Suprapubic skin (tissue), 4 donors: ENCODE measurements at regions not wholly inside any gene's neighbourhood (a gene's known extent, or its start where the extent isn't known, plus 50 kb on each side); places are given as distances from the start of the nearest gene placed in this dataset.

Experiments
- DNase-seq, 2 donors: peaks; one replicate each; pipeline ENCODE4 v3.0.0-alpha.2; 2019; ENCODE audit warnings: low spot score in 2 of 2
- H3K27ac ChIP-seq: fragments of 200-600 bp; sonication (generic); one replicate; pipeline ENCODE4 v1.5.1; 2019
- H3K27me3 ChIP-seq: fragments of 200-600 bp; sonication (generic); one replicate; pipeline ENCODE4 v1.5.1; 2019
- H3K36me3 ChIP-seq: fragments of 200-600 bp; sonication (generic); one replicate; pipeline ENCODE4 v1.5.1; 2019
- H3K4me1 ChIP-seq: fragments of 200-600 bp; sonication (generic); one replicate; pipeline ENCODE4 v1.5.1; 2019
- H3K4me3 ChIP-seq: fragments of 200-600 bp; sonication (generic); one replicate; pipeline ENCODE4 v1.5.1; 2019; ENCODE audit warnings: mild to moderate bottlenecking
- H3K9me3 ChIP-seq: fragments of 200-600 bp; sonication (generic); one replicate; pipeline ENCODE4 v1.5.1; 2019
- CTCF ChIP-seq, 2 donors: fragments of 200-600 bp in 1 of 2; fragments of 450-650 bp in 1 of 2; sonication (generic) in 1 of 2; IDR thresholded peaks; one replicate each; pipeline ENCODE4 v1.5.1; 2016 to 2019; ENCODE audit warnings: antibody characterized with exemption in 2 of 2, mild to moderate bottlenecking in 1 of 2, moderate library complexity in 1 of 2
- EP300 ChIP-seq: sonication (generic); formaldehyde crosslinking; IDR thresholded peaks from one replicate; pipeline ENCODE4 v1.6.1; 2017; ENCODE audit warnings: antibody characterized with exemption
- POLR2A ChIP-seq, 2 donors: fragments of 450-650 bp; IDR thresholded peaks; one replicate each; pipeline ENCODE4 v1.6.1; 2017; ENCODE audit warnings: antibody characterized with exemption in 2 of 2, mild to moderate bottlenecking in 2 of 2, moderate library complexity in 2 of 2
- POLR2AphosphoS5 ChIP-seq, 3 donors: sonication (generic); formaldehyde crosslinking; IDR thresholded peaks; one replicate each; pipeline ENCODE4 v1.6.1; 2017; ENCODE audit warnings: antibody characterized with exemption in 3 of 3
- WGBS: methylation state at CpG from one replicate; pipeline ENCODE4 v1.1.5; 2018; 5-methylcytosine and 5-hydroxymethylcytosine counted together

GRCh38 chr15:85979929-85980328 is 99.7 kb upstream of the AGBL1 start:
- Histone ChIP-seq H3K4me3 (no peak overlapping the region), H3K4me1 (no peaks in the 10 kb centered on the region), H3K9me3 (no peaks in the 10 kb centered on the region), H3K36me3 (no peaks in the 10 kb centered on the region), H3K27ac (no peak overlapping the region), H3K27me3 (no peaks in the 10 kb centered on the region)
- no peak for DNase-seq
- 95% methylated on average over 5 of the region's 5 CpGs for WGBS
- TF ChIP-seq POLR2A (IDR thresholded peaks at IDR 0.05) (no peak), POLR2AphosphoS5 (IDR thresholded peaks at IDR 0.05) (no peak), EP300 (no peak), CTCF (IDR thresholded peaks at IDR 0.05) (no peak)

GRCh38 chr15:85980946-85981345 is 98.7 kb upstream of the AGBL1 start:
- TF ChIP-seq CTCF (IDR thresholded peaks at IDR 0.05) (no peak), POLR2A (IDR thresholded peaks at IDR 0.05) (no peak), POLR2AphosphoS5 (IDR thresholded peaks at IDR 0.05) (no peak), EP300 (no peak)
- no peak overlapping the region for H3K4me3 ChIP-seq
- no peaks in the 10 kb centered on the region for H3K9me3 ChIP-seq
- no peak overlapping the region for H3K27ac ChIP-seq
- H3K27me3 ChIP-seq: no peaks in the 10 kb centered on the region
- DNase-seq: no peak
- no peaks in the 10 kb centered on the region for H3K36me3 ChIP-seq
- WGBS: 52% methylated on average over 5 of the region's 5 CpGs
- H3K4me1 ChIP-seq: no peaks in the 10 kb centered on the region

- Histone ChIP-seq H3K27ac (no peak overlapping the region), H3K9me3 (no peaks in the 10 kb centered on the region), H3K4me1 (no peaks in the 10 kb centered on the region), H3K4me3 (no peak overlapping the region), H3K36me3 (no peaks in the 10 kb centered on the region), H3K27me3 (no peaks in the 10 kb centered on the region)
- TF ChIP-seq EP300 (no peak), POLR2A (IDR thresholded peaks at IDR 0.05) (no peak), POLR2AphosphoS5 (IDR thresholded peaks at IDR 0.05) (no peak), CTCF (IDR thresholded peaks at IDR 0.05) (no peak)
- WGBS: 67% methylated on average over 4 of the region's 4 CpGs
- no peak for DNase-seq
Measured at GRCh38 chr15:85984241-85984640, 95.4 kb upstream of the AGBL1 start.

- H3K4me3 ChIP-seq: no peak overlapping the region
- WGBS: 48% methylated on average over 4 of the region's 4 CpGs
- H3K4me1 ChIP-seq: no peaks in the 10 kb centered on the region
- no peaks in the 10 kb centered on the region for H3K9me3 ChIP-seq
- DNase-seq: no peak
- H3K27ac ChIP-seq: no peak overlapping the region
- TF ChIP-seq POLR2A (IDR thresholded peaks at IDR 0.05) (no peak), CTCF (IDR thresholded peaks at IDR 0.05) (no peak), EP300 (no peak), POLR2AphosphoS5 (IDR thresholded peaks at IDR 0.05) (no peak)
- H3K27me3 ChIP-seq: no peaks in the 10 kb centered on the region
- H3K36me3 ChIP-seq: no peaks in the 10 kb centered on the region
Measured at GRCh38 chr15:85986116-85986515, 93.6 kb upstream of the AGBL1 start.

GRCh38 chr15:85986741-85987140 is 92.9 kb upstream of the AGBL1 start:
- DNase-seq: no peak
- TF ChIP-seq EP300 (no peak), CTCF (IDR thresholded peaks at IDR 0.05) (no peak), POLR2A (IDR thresholded peaks at IDR 0.05) (no peak), POLR2AphosphoS5 (IDR thresholded peaks at IDR 0.05) (no peak)
- H3K4me3 ChIP-seq: no peak overlapping the region
- no peaks in the 10 kb centered on the region for H3K36me3 ChIP-seq
- 58% methylated on average over 4 of the region's 4 CpGs for WGBS
- no peaks in the 10 kb centered on the region for H3K9me3 ChIP-seq
- no peaks in the 10 kb centered on the region for H3K4me1 ChIP-seq
- H3K27ac ChIP-seq: no peak overlapping the region
- H3K27me3 ChIP-seq: no peaks in the 10 kb centered on the region
